ENCODE measurements at regions not wholly inside any gene's neighbourhood (a gene's known extent, or its start where the extent isn't known, plus 50 kb on each side); places are given as distances from the start of the nearest gene placed in this dataset.

DNA sequence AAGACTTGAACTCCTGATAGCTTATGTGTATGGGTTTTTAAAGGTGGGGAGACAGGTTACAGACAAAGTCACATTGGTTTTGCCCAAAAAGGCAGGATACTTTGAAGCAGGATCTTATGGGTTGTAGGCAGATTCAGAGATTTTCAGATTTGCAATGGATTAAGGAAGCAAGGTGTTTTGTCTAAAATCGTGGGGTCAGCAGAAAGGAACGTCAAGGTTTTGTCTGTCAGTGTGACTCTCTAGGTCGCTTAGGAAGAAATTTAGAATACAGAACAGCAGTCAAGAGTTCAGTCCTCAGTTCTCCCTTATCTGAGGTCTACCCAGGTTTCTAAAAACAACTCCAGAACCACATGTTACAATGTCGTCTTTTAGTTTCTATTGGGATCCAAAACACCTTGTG lies 361.0 kb downstream of the SQOR start:
- Histone ChIP-seq H3K9me3 (ENCODE audit: control insufficient read depth, low read depth, low read length) (no peaks in the 10 kb centered on the region), H3K23ac (ENCODE audit: insufficient read length, low read depth, low read length) (no peak overlapping the region), H2AFZ (ENCODE audit: low read length) (no peak overlapping the region), H3K27me3 (ENCODE audit: insufficient read depth, low read length) (no peaks in the 10 kb centered on the region), H2BK20ac (ENCODE audit: low read depth, low read length, poor library complexity, severe bottlenecking) (no peak overlapping the region), H3K79me1 (ENCODE audit: insufficient read depth, low read depth, low read length, poor library complexity, severe bottlenecking) (no peaks in the 10 kb centered on the region), H3K79me2 (ENCODE audit: insufficient read depth, low read length) (no peaks in the 10 kb centered on the region), H3K9ac (ENCODE audit: extremely low read depth, insufficient read length, low read length) (no peak overlapping the region), H2AK5ac (ENCODE audit: insufficient read length, low read length) (no peak overlapping the region), H4K5ac (ENCODE audit: insufficient read length, low read depth, low read length) (no peak overlapping the region), H4K91ac (ENCODE audit: insufficient read length, low read depth, low read length) (no peak overlapping the region), H2BK15ac (ENCODE audit: low read depth, low read length) (no peak overlapping the region), H3K23me2 (ENCODE audit: insufficient read length, low read depth, low read length, poor library complexity, severe bottlenecking) (no peaks in the 10 kb centered on the region), H4K8ac (replicated peaks; ENCODE audit: insufficient read length, low read depth, low read length) (no peak overlapping the region), H4K20me1 (ENCODE audit: control insufficient read depth, insufficient read depth, insufficient read length) (no peaks in the 10 kb centered on the region), H2BK120ac (ENCODE audit: low read depth, low read length, poor library complexity, severe bottlenecking) (no peak overlapping the region), H3K4ac (ENCODE audit: low read depth, low read length) (no peak overlapping the region), H3K27ac (ENCODE audit: insufficient read length, low read depth, low read length) (no peak overlapping the region), H3K4me2 (ENCODE audit: insufficient read depth, insufficient read length, low read length) (no peak overlapping the region), H3K56ac (ENCODE audit: insufficient read length, low read depth, low read length) (no peak overlapping the region), H3K18ac (ENCODE audit: insufficient read length, low read depth, low read length) (no peak overlapping the region), H3K4me1 (ENCODE audit: insufficient read depth, low read length) (no peaks in the 10 kb centered on the region), H2BK5ac (ENCODE audit: insufficient read length, low read length) (no peak overlapping the region), H2BK12ac (ENCODE audit: insufficient read length, low read depth, low read length) (no peak overlapping the region), H3K14ac (ENCODE audit: insufficient read depth, low read length) (no peak overlapping the region), H3T11ph (ENCODE audit: low read length) (no peak overlapping the region)
- Mint-ChIP-seq H3K9me3 (peaks cover 6 to 26% of the 10 kb centered on the region in 2 experiments), H3K27me3 (ENCODE audit: low read depth) (peaks cover 1% of the 10 kb centered on the region), H3K36me3 (ENCODE audit: insufficient read depth in 1 of 3, low read depth in 3 of 3) (peaks cover 0 to under 1% (median 0%) of the 10 kb centered on the region in 3 experiments; a peak in 1 of 7 replicates), H3K4me1 (no peaks in the 10 kb centered on the region), H3K27ac (no peak overlapping the region), H3K4me3 (no peak overlapping the region)
- WGBS (ENCODE audit: extremely low coverage, insufficient read length, low lambda C conversion rate): no CpG with 5 or more reads among the region's 4 CpGs
- no peak for DNase-seq
- TF ChIP-seq, protein P1, sequence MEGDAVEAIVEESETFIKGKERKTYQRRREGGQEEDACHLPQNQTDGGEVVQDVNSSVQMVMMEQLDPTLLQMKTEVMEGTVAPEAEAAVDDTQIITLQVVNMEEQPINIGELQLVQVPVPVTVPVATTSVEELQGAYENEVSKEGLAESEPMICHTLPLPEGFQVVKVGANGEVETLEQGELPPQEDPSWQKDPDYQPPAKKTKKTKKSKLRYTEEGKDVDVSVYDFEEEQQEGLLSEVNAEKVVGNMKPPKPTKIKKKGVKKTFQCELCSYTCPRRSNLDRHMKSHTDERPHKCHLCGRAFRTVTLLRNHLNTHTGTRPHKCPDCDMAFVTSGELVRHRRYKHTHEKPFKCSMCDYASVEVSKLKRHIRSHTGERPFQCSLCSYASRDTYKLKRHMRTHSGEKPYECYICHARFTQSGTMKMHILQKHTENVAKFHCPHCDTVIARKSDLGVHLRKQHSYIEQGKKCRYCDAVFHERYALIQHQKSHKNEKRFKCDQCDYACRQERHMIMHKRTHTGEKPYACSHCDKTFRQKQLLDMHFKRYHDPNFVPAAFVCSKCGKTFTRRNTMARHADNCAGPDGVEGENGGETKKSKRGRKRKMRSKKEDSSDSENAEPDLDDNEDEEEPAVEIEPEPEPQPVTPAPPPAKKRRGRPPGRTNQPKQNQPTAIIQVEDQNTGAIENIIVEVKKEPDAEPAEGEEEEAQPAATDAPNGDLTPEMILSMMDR (conservative IDR thresholded peaks at IDR 0.05): no peak

All from H9 (cell line).